ENCODE measurements at regions not wholly inside any gene's neighbourhood (a gene's known extent, or its start where the extent isn't known, plus 50 kb on each side); places are given as distances from the start of the nearest gene placed in this dataset.

DNA sequence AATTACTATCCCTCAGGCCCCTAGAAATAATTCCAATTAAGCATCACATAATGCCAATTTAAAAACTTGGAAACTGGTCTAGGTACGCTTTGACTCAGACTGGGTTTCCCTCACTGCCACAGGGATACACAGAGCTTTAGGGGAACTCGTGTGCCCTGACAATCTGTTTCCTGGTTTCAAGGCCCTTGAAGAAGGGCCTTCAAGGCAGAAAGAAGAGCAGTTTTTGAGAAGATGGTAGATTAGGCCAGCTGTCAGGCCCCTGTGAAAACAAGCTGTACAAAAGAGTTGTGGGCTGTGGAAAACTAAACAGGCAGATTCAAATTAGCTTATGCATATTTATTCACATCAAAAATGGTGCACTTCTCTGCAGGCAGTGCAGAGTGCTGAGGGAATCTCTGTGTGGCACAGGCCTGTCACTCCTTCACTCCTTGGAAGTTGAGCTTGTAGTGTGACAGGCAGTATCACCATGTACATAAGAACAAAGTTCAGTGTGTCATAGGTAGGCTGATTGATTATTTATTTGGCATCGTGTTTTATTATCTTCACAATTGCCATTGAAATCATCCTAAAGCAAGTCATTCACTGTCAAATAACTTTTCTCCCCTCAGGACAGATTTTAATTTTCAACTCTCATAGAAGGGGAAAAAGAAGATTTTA, 614.4 kb upstream of the GYPC start:
- Mint-ChIP-seq H3K9me3 (peaks cover 3% of the 10 kb centered on the region; the same call in 1 of the 2 replicates), H3K27ac (no peak overlapping the region), H3K4me3 (no peak overlapping the region), H3K27me3 (ENCODE audit: low read depth) (no peaks in the 10 kb centered on the region; the same call in 1 of the 2 replicates), H3K4me1 (no peaks in the 10 kb centered on the region), H3K36me3 (peaks cover 13% of the 10 kb centered on the region)
- POLR2A ChIA-PET, result no interaction called here
- no peak for DNase-seq (ENCODE audit: low spot score)
- TF ChIP-seq ESRRA (CRISPR knock-in tag; IDR thresholded peaks at IDR 0.05; ENCODE audit: borderline replicate concordance), result no peak
- ATAC-seq, result no peak
- CTCF ChIA-PET, result no interaction called here

DNA sequence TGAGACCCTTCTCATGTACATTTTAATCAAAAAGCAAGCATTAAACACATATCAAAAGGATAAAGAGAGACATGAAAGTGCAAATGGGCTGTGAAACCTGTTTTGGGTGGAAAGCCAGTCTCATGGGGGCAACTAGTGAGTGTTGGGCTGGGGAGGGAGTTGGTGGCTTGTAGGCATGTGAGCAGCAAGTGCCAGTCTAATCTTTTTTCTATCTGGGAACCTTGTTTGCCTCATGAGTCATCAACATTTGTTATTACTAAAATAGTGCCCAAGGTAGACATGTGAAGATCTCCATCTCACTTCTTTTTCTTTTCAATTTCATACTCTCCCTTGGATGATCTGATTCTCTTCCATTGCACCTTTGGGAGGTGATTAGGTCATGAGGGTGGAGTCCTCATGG, 613.9 kb upstream of the GYPC start:
- Mint-ChIP-seq H3K4me1 (no peaks in the 10 kb centered on the region), H3K27ac (no peak overlapping the region), H3K27me3 (ENCODE audit: low read depth) (no peaks in the 10 kb centered on the region; the same call in 1 of the 2 replicates), H3K9me3 (peaks cover 6% of the 10 kb centered on the region; the same call in 1 of the 2 replicates), H3K4me3 (no peak overlapping the region), H3K36me3 (peaks cover 11% of the 10 kb centered on the region)
- TF ChIP-seq, protein P1, sequence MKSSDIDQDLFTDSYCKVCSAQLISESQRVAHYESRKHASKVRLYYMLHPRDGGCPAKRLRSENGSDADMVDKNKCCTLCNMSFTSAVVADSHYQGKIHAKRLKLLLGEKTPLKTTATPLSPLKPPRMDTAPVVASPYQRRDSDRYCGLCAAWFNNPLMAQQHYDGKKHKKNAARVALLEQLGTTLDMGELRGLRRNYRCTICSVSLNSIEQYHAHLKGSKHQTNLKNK (CRISPR knock-in tag; IDR thresholded peaks at IDR 0.05), result no peak
- TF ChIP-seq SMAD3 (CRISPR knock-in tag; IDR thresholded peaks at IDR 0.05; ENCODE audit: borderline replicate concordance) (no peak), ZNF416 (CRISPR knock-in tag; IDR thresholded peaks at IDR 0.05) (no peak), GTF2I (CRISPR knock-in tag; conservative IDR thresholded peaks at IDR 0.05) (no peak), CREM (CRISPR knock-in tag; IDR thresholded peaks at IDR 0.05) (no peak), SMAD4 (CRISPR knock-in tag; IDR thresholded peaks at IDR 0.05) (no peak), NFE2L1 (CRISPR knock-in tag; IDR thresholded peaks at IDR 0.05) (no peak), ZNF232 (CRISPR knock-in tag; IDR thresholded peaks at IDR 0.05) (no peak), ZNF219 (CRISPR knock-in tag; IDR thresholded peaks at IDR 0.05; ENCODE audit: borderline replicate concordance) (no peak), CBFB (CRISPR knock-in tag; IDR thresholded peaks at IDR 0.05; ENCODE audit: low read depth) (no peak)
- TF ChIP-seq, protein P2, sequence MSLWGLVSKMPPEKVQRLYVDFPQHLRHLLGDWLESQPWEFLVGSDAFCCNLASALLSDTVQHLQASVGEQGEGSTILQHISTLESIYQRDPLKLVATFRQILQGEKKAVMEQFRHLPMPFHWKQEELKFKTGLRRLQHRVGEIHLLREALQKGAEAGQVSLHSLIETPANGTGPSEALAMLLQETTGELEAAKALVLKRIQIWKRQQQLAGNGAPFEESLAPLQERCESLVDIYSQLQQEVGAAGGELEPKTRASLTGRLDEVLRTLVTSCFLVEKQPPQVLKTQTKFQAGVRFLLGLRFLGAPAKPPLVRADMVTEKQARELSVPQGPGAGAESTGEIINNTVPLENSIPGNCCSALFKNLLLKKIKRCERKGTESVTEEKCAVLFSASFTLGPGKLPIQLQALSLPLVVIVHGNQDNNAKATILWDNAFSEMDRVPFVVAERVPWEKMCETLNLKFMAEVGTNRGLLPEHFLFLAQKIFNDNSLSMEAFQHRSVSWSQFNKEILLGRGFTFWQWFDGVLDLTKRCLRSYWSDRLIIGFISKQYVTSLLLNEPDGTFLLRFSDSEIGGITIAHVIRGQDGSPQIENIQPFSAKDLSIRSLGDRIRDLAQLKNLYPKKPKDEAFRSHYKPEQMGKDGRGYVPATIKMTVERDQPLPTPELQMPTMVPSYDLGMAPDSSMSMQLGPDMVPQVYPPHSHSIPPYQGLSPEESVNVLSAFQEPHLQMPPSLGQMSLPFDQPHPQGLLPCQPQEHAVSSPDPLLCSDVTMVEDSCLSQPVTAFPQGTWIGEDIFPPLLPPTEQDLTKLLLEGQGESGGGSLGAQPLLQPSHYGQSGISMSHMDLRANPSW (CRISPR knock-in tag; conservative IDR thresholded peaks at IDR 0.05; ENCODE audit: low read depth), result no peak
- TF ChIP-seq, protein P3, sequence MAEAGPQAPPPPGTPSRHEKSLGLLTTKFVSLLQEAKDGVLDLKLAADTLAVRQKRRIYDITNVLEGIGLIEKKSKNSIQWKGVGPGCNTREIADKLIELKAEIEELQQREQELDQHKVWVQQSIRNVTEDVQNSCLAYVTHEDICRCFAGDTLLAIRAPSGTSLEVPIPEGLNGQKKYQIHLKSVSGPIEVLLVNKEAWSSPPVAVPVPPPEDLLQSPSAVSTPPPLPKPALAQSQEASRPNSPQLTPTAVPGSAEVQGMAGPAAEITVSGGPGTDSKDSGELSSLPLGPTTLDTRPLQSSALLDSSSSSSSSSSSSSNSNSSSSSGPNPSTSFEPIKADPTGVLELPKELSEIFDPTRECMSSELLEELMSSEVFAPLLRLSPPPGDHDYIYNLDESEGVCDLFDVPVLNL (CRISPR knock-in tag; IDR thresholded peaks at IDR 0.05; ENCODE audit: borderline replicate concordance, low read depth), result no peak
- TF ChIP-seq, protein P4, sequence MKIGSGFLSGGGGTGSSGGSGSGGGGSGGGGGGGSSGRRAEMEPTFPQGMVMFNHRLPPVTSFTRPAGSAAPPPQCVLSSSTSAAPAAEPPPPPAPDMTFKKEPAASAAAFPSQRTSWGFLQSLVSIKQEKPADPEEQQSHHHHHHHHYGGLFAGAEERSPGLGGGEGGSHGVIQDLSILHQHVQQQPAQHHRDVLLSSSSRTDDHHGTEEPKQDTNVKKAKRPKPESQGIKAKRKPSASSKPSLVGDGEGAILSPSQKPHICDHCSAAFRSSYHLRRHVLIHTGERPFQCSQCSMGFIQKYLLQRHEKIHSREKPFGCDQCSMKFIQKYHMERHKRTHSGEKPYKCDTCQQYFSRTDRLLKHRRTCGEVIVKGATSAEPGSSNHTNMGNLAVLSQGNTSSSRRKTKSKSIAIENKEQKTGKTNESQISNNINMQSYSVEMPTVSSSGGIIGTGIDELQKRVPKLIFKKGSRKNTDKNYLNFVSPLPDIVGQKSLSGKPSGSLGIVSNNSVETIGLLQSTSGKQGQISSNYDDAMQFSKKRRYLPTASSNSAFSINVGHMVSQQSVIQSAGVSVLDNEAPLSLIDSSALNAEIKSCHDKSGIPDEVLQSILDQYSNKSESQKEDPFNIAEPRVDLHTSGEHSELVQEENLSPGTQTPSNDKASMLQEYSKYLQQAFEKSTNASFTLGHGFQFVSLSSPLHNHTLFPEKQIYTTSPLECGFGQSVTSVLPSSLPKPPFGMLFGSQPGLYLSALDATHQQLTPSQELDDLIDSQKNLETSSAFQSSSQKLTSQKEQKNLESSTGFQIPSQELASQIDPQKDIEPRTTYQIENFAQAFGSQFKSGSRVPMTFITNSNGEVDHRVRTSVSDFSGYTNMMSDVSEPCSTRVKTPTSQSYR (CRISPR knock-in tag; IDR thresholded peaks at IDR 0.05), result no peak
- TF ChIP-seq, protein P5, sequence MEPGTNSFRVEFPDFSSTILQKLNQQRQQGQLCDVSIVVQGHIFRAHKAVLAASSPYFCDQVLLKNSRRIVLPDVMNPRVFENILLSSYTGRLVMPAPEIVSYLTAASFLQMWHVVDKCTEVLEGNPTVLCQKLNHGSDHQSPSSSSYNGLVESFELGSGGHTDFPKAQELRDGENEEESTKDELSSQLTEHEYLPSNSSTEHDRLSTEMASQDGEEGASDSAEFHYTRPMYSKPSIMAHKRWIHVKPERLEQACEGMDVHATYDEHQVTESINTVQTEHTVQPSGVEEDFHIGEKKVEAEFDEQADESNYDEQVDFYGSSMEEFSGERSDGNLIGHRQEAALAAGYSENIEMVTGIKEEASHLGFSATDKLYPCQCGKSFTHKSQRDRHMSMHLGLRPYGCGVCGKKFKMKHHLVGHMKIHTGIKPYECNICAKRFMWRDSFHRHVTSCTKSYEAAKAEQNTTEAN (CRISPR knock-in tag; IDR thresholded peaks at IDR 0.05), result no peak
- TF ChIP-seq, protein P6, sequence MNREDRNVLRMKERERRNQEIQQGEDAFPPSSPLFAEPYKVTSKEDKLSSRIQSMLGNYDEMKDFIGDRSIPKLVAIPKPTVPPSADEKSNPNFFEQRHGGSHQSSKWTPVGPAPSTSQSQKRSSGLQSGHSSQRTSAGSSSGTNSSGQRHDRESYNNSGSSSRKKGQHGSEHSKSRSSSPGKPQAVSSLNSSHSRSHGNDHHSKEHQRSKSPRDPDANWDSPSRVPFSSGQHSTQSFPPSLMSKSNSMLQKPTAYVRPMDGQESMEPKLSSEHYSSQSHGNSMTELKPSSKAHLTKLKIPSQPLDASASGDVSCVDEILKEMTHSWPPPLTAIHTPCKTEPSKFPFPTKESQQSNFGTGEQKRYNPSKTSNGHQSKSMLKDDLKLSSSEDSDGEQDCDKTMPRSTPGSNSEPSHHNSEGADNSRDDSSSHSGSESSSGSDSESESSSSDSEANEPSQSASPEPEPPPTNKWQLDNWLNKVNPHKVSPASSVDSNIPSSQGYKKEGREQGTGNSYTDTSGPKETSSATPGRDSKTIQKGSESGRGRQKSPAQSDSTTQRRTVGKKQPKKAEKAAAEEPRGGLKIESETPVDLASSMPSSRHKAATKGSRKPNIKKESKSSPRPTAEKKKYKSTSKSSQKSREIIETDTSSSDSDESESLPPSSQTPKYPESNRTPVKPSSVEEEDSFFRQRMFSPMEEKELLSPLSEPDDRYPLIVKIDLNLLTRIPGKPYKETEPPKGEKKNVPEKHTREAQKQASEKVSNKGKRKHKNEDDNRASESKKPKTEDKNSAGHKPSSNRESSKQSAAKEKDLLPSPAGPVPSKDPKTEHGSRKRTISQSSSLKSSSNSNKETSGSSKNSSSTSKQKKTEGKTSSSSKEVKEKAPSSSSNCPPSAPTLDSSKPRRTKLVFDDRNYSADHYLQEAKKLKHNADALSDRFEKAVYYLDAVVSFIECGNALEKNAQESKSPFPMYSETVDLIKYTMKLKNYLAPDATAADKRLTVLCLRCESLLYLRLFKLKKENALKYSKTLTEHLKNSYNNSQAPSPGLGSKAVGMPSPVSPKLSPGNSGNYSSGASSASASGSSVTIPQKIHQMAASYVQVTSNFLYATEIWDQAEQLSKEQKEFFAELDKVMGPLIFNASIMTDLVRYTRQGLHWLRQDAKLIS (CRISPR knock-in tag; IDR thresholded peaks at IDR 0.05; ENCODE audit: borderline replicate concordance), result no peak
- ChIA-PET CTCF (no interaction called here), POLR2A (no interaction called here)
- no peak for DNase-seq (ENCODE audit: low spot score)
- ATAC-seq, result no peak

Measured in WTC11 (cell line).